K562 (cell line): ENCODE measurements at regions not wholly inside any gene's neighbourhood (a gene's known extent, or its start where the extent isn't known, plus 50 kb on each side); places are given as distances from the start of the nearest gene placed in this dataset.

Experiments used
- ATAC-seq: fragments of 200-7000 bp; cut with Tn5 transposase; 3 replicates; pipeline ENCODE4 v1.9.1; 2020; ENCODE audit warnings: moderate library complexity
- BruUV-seq: library from RNA; stranded (reverse); fragments of 400-500 nt; replicated peaks from 2 replicates; lab custom pipeline; 2021; lab: Mats Ljungman, UMichigan
- CTCF ChIA-PET: fragments of 300-600 bp; formaldehyde crosslinking; extraction: SDS; loops from one replicate; lab custom pipeline; 2021; ENCODE audit warnings: low intra/inter-chr PET ratio; lab: Yijun Ruan, JAX
- POLR2A ChIA-PET: fragments of 300-600, 350-650 bp; sonication (Branson Sonifier 250); formaldehyde crosslinking; extraction: SDS; loops from one replicate; lab custom pipeline; 2021; ENCODE audit warnings: antibody characterized with exemption, inconsistent platforms; lab: Yijun Ruan, JAX
- DNase-seq, 4 experiments: peaks; one replicate each; pipeline versions ENCODE4 v3.0.0 to v3.0.0-alpha.2; 2011 to 2018; ENCODE audit warnings: low spot score in 3 of 4, mixed read lengths in 3 of 4; ENCODE audit errors: extremely low read depth in 1 of 4
- FAIRE-seq: peaks from 2 replicates; lab custom pipeline; 2011; peaks lifted over from hg19 to GRCh38; lab: Jason Lieb, UNC
- H2AFZ ChIP-seq: 2 replicates; pipeline ENCODE4 v1.6.0; 2011; ENCODE audit warnings: low read depth, low read length, control low read depth, inconsistent platforms
- H3K27ac ChIP-seq: fragments of 200-600 bp; 3 replicates; pipeline ENCODE4 v1.8.0; 2011; ENCODE audit warnings: low read depth, mild to moderate bottlenecking, control low read depth, inconsistent platforms, low read length, moderate library complexity, mixed read lengths; ENCODE audit errors: extremely low read depth
- H3K27me3 ChIP-seq, 2 experiments: fragments of 300-600 bp in 1 of 2; 2 replicates in 1 of 2; 3 replicates in 1 of 2; pipeline versions ENCODE4 v1.6.0 to v1.8.0; 2011; ENCODE audit warnings: inconsistent platforms in 2 of 2, low read length in 2 of 2, mild to moderate bottlenecking in 1 of 2, mixed read lengths in 1 of 2, moderate library complexity in 1 of 2; ENCODE audit not compliant: control insufficient read depth in 2 of 2, insufficient read depth in 2 of 2
- H3K36me3 ChIP-seq: fragments of 300-600 bp; 3 replicates; pipeline ENCODE4 v1.8.0; 2011; ENCODE audit warnings: mild to moderate bottlenecking, low read length, inconsistent platforms; ENCODE audit not compliant: control insufficient read depth, insufficient read depth
- H3K4me1 ChIP-seq, 2 experiments: fragments of 200-600 bp in 1 of 2; replicated peaks in 1 of 2; 2 replicates in 1 of 2; 3 replicates in 1 of 2; pipeline versions ENCODE4 v1.5.1 to v1.8.0; 2011; ENCODE audit warnings: inconsistent platforms in 2 of 2, low read length in 2 of 2, mild to moderate bottlenecking in 1 of 2, mixed read lengths in 1 of 2, moderate library complexity in 1 of 2; ENCODE audit not compliant: control insufficient read depth in 2 of 2, insufficient read depth in 2 of 2
- H3K4me2 ChIP-seq: 2 replicates; pipeline ENCODE4 v1.6.1; 2011; ENCODE audit warnings: low read length, control low read depth, inconsistent platforms, mixed read lengths; ENCODE audit not compliant: insufficient read depth
- H3K4me3 ChIP-seq: fragments of 200-600 bp; sonication (generic), shearing (Covaris generic); 2 replicates; pipeline ENCODE4 v1.5.1; 2016; ENCODE audit warnings: control low read depth, inconsistent platforms
- H3K79me2 ChIP-seq: fragments of 200-600 bp; 3 replicates; pipeline ENCODE4 v1.8.0; 2011; ENCODE audit warnings: low read length, inconsistent platforms; ENCODE audit not compliant: control insufficient read depth, insufficient read depth
- H3K9ac ChIP-seq, 2 experiments: 2 replicates each; pipeline versions ENCODE4 v1.6.0 to v1.6.1; 2011; ENCODE audit warnings: low read depth in 2 of 2, low read length in 2 of 2, control low read depth in 1 of 2, inconsistent platforms in 1 of 2, mild to moderate bottlenecking in 1 of 2, mixed read lengths in 1 of 2; ENCODE audit not compliant: insufficient read depth in 1 of 2
- H3K9me1 ChIP-seq: one replicate; pipeline ENCODE4 v1.6.0; 2011; ENCODE audit warnings: inconsistent platforms, mild to moderate bottlenecking, low read length, moderate library complexity; ENCODE audit not compliant: control insufficient read depth, insufficient read depth
- H3K9me3 ChIP-seq: replicated peaks from 2 replicates; pipeline ENCODE4 v1.5.1; 2011; ENCODE audit warnings: low read depth, low read length, inconsistent platforms; ENCODE audit not compliant: control insufficient read depth, insufficient read depth
- H4K20me1 ChIP-seq: replicated peaks from 2 replicates; pipeline ENCODE4 v1.6.1; 2011; ENCODE audit warnings: low read length, inconsistent platforms, mixed read lengths; ENCODE audit not compliant: control insufficient read depth, insufficient read depth
- MYNN ChIP-seq, 2 experiments: sonication (generic); formaldehyde crosslinking in 1 of 2; IDR thresholded peaks; 2 replicates each; pipeline versions ENCODE4 v1.5.0 to v1.6.1; 2016 to 2020; ENCODE audit warnings: antibody characterized with exemption in 1 of 2, missing genetic modification reagents in 1 of 2
- RBM17 ChIP-seq: fragments of 200-400 bp; formaldehyde crosslinking; IDR thresholded peaks from 2 replicates; pipeline ENCODE4 v1.6.1; 2017; ENCODE audit warnings: low read depth, mild to moderate bottlenecking, low read length, borderline replicate concordance
- TRIM24 ChIP-seq, 2 experiments: fragments of 450-650 bp; IDR thresholded peaks; 2 replicates each; pipeline ENCODE4 v1.6.1; 2016
- ZNF584 ChIP-seq: fragments of 200-800 bp; sonication (Bioruptor generic); IDR thresholded peaks from 2 replicates; pipeline ENCODE4 v1.6.1; 2016; ENCODE audit warnings: low read depth, mild to moderate bottlenecking, missing genetic modification characterization, missing compliant biosample characterization
- ZNF695 ChIP-seq: fragments of 450-650 bp; formaldehyde crosslinking; IDR thresholded peaks from 2 replicates; pipeline ENCODE4 v1.4.0; 2020; ENCODE audit warnings: mild to moderate bottlenecking, moderate library complexity
- WGBS: fragments of 100-300 bp; shearing (Covaris generic); methylation state at CpG from one replicate; pipeline ENCODE4 v1.1.6; 2016; ENCODE audit warnings: low coverage, mixed read lengths; ENCODE audit not compliant: insufficient coverage; ENCODE audit errors: missing lambda C conversion rate; 5-methylcytosine and 5-hydroxymethylcytosine counted together
- in situ Hi-C: fragments of 300-500 bp; cut with MboI; formaldehyde crosslinking; loops from 4 replicates; pipeline ENCODE4 v1.15.0; 2018; ENCODE audit warnings: inconsistent platforms, mixed read lengths
- intact Hi-C: fragments of 100-400 bp; cut with micrococcal nuclease; formaldehyde crosslinking; loops from 2 replicates; pipeline ENCODE4 v1.14.2; 2022
- TF ChIP-seq, protein P1 (sequence below): sonication (generic); formaldehyde crosslinking; IDR thresholded peaks from 2 replicates; pipeline ENCODE4 v1.8.0; 2022; ENCODE audit warnings: missing genetic modification reagents, mild to moderate bottlenecking, borderline replicate concordance
- TF ChIP-seq, protein P2 (sequence below): sonication (generic); formaldehyde crosslinking; IDR thresholded peaks from 2 replicates; pipeline ENCODE4 v1.8.0; 2023; ENCODE audit warnings: mild to moderate bottlenecking, missing genetic modification reagents
- TF ChIP-seq, protein P3 (sequence below): fragments of 250-450 bp; sonication (Bioruptor Pico); IDR thresholded peaks from 2 replicates; pipeline ENCODE4 v1.5.0; 2020; ENCODE audit warnings: mild to moderate bottlenecking, borderline replicate concordance
- TF ChIP-seq, protein P4 (sequence below): fragments of 150-350 bp; conservative IDR thresholded peaks from 2 replicates; pipeline ENCODE4 v1.6.1; 2014; ENCODE audit warnings: low read length
- TF ChIP-seq, protein P5 (sequence below): sonication (generic); formaldehyde crosslinking; IDR thresholded peaks from 2 replicates; pipeline ENCODE4 v1.8.1; 2023; ENCODE audit warnings: mild to moderate bottlenecking, missing genetic modification reagents
- TF ChIP-seq, protein P6 (sequence below): sonication (generic); formaldehyde crosslinking; IDR thresholded peaks from 2 replicates; pipeline ENCODE4 v1.8.0; 2022; ENCODE audit warnings: mild to moderate bottlenecking, missing genetic modification reagents

DNA sequence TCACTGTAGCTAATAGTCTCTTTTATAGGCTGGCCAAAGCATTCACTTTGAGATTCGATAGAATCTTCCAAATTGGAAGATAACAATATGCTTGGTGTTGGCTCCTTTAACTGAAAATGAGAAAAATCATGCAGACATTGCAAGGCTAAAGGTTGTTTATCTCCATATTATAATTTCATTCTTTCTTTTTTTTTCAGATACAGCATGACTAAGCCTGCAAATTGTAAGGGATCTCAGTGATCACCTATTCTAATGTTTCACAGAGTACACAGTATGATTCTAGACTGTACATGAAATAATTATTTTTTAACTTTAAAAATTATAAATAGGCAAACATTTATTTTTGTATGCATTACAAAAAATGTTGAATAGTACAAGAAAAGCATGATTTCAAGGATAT is 451.7 kb upstream of the DDI1 start:
- H3K4me2 ChIP-seq = no peak overlapping the region
- H3K79me2 ChIP-seq = no peaks in the 10 kb centered on the region
- H3K4me3 ChIP-seq = no peak overlapping the region
- no peaks in the 10 kb centered on the region for H3K36me3 ChIP-seq
- no peak for DNase-seq
- H3K9me1 ChIP-seq = no peaks in the 10 kb centered on the region
- no peaks in the 10 kb centered on the region for H4K20me1 ChIP-seq
- no peaks in the 10 kb centered on the region for H3K27me3 ChIP-seq
- no TSS peak for BruUV-seq
- CTCF ChIA-PET = no interaction called here
- no peak overlapping the region for H3K27ac ChIP-seq
- ATAC-seq = no peak
- POLR2A ChIA-PET = no interaction called here
- H2AFZ ChIP-seq = no peak overlapping the region
- H3K9me3 ChIP-seq = no peaks in the 10 kb centered on the region; the same call in 1 of the 2 replicates
- in situ Hi-C loops = no loop called here
- intact Hi-C loops = no loop called here
- no peak for FAIRE-seq
- no peak overlapping the region for H3K9ac ChIP-seq
- 0% methylated on average over 1 of the region's 1 CpG for WGBS
- no peaks in the 10 kb centered on the region for H3K4me1 ChIP-seq
- TF ChIP-seq, protein P1, sequence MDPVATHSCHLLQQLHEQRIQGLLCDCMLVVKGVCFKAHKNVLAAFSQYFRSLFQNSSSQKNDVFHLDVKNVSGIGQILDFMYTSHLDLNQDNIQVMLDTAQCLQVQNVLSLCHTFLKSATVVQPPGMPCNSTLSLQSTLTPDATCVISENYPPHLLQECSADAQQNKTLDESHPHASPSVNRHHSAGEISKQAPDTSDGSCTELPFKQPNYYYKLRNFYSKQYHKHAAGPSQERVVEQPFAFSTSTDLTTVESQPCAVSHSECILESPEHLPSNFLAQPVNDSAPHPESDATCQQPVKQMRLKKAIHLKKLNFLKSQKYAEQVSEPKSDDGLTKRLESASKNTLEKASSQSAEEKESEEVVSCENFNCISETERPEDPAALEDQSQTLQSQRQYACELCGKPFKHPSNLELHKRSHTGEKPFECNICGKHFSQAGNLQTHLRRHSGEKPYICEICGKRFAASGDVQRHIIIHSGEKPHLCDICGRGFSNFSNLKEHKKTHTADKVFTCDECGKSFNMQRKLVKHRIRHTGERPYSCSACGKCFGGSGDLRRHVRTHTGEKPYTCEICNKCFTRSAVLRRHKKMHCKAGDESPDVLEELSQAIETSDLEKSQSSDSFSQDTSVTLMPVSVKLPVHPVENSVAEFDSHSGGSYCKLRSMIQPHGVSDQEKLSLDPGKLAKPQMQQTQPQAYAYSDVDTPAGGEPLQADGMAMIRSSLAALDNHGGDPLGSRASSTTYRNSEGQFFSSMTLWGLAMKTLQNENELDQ (CRISPR knock-in tag) = no peak
- TF ChIP-seq, protein P2, sequence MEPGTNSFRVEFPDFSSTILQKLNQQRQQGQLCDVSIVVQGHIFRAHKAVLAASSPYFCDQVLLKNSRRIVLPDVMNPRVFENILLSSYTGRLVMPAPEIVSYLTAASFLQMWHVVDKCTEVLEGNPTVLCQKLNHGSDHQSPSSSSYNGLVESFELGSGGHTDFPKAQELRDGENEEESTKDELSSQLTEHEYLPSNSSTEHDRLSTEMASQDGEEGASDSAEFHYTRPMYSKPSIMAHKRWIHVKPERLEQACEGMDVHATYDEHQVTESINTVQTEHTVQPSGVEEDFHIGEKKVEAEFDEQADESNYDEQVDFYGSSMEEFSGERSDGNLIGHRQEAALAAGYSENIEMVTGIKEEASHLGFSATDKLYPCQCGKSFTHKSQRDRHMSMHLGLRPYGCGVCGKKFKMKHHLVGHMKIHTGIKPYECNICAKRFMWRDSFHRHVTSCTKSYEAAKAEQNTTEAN (CRISPR knock-in tag) = no peak
- TF ChIP-seq, protein P3, sequence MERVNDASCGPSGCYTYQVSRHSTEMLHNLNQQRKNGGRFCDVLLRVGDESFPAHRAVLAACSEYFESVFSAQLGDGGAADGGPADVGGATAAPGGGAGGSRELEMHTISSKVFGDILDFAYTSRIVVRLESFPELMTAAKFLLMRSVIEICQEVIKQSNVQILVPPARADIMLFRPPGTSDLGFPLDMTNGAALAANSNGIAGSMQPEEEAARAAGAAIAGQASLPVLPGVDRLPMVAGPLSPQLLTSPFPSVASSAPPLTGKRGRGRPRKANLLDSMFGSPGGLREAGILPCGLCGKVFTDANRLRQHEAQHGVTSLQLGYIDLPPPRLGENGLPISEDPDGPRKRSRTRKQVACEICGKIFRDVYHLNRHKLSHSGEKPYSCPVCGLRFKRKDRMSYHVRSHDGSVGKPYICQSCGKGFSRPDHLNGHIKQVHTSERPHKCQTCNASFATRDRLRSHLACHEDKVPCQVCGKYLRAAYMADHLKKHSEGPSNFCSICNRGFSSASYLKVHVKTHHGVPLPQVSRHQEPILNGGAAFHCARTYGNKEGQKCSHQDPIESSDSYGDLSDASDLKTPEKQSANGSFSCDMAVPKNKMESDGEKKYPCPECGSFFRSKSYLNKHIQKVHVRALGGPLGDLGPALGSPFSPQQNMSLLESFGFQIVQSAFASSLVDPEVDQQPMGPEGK (CRISPR knock-in tag) = no peak
- TF ChIP-seq, protein P4, sequence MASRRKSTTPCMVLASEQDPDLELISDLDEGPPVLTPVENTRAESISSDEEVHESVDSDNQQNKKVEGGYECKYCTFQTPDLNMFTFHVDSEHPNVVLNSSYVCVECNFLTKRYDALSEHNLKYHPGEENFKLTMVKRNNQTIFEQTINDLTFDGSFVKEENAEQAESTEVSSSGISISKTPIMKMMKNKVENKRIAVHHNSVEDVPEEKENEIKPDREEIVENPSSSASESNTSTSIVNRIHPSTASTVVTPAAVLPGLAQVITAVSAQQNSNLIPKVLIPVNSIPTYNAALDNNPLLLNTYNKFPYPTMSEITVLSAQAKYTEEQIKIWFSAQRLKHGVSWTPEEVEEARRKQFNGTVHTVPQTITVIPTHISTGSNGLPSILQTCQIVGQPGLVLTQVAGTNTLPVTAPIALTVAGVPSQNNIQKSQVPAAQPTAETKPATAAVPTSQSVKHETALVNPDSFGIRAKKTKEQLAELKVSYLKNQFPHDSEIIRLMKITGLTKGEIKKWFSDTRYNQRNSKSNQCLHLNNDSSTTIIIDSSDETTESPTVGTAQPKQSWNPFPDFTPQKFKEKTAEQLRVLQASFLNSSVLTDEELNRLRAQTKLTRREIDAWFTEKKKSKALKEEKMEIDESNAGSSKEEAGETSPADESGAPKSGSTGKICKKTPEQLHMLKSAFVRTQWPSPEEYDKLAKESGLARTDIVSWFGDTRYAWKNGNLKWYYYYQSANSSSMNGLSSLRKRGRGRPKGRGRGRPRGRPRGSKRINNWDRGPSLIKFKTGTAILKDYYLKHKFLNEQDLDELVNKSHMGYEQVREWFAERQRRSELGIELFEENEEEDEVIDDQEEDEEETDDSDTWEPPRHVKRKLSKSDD = no peak
- TF ChIP-seq, protein P5, sequence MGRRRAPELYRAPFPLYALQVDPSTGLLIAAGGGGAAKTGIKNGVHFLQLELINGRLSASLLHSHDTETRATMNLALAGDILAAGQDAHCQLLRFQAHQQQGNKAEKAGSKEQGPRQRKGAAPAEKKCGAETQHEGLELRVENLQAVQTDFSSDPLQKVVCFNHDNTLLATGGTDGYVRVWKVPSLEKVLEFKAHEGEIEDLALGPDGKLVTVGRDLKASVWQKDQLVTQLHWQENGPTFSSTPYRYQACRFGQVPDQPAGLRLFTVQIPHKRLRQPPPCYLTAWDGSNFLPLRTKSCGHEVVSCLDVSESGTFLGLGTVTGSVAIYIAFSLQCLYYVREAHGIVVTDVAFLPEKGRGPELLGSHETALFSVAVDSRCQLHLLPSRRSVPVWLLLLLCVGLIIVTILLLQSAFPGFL (CRISPR knock-in tag) = no peak
- TF ChIP-seq MYNN (IDR thresholded peaks at IDR 0.05) (no peak), MYNN (CRISPR knock-in tag; IDR thresholded peaks at IDR 0.05) (no peak), ZNF584 (CRISPR knock-in tag) (no peak), ZNF695 (CRISPR knock-in tag) (no peak), RBM17 (no peak), TRIM24 (IDR thresholded peaks at IDR 0.05) (no peak)
- TF ChIP-seq, protein P6, sequence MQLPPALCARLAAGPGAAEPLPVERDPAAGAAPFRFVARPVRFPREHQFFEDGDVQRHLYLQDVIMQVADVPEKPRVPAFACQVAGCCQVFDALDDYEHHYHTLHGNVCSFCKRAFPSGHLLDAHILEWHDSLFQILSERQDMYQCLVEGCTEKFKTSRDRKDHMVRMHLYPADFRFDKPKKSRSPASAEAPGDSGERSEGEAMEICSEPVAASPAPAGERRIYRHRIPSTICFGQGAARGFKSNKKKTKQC (CRISPR knock-in tag) = no peak
